ENCODE measurements at regions not wholly inside any gene's neighbourhood (a gene's known extent, or its start where the extent isn't known, plus 50 kb on each side); places are given as distances from the start of the nearest gene placed in this dataset.

- TF ChIP-seq ZNF280D (CRISPR knock-in tag; IDR thresholded peaks at IDR 0.05) (no peak), ZNF274 (CRISPR knock-in tag; IDR thresholded peaks at IDR 0.05) (no peak), SP1 (IDR thresholded peaks at IDR 0.05) (no peak), SP1 (CRISPR knock-in tag; IDR thresholded peaks at IDR 0.05) (no peak), ZNF543 (CRISPR knock-in tag; IDR thresholded peaks at IDR 0.05) (no peak), MTA1 (CRISPR knock-in tag; IDR thresholded peaks at IDR 0.05; ENCODE audit: borderline replicate concordance) (no peak), MEF2D (CRISPR knock-in tag; IDR thresholded peaks at IDR 0.05) (no peak), POGK (CRISPR knock-in tag; conservative IDR thresholded peaks at IDR 0.05) (peak; percentile 68; the same call in 1 of the 2 replicates), TAF15 (IDR thresholded peaks at IDR 0.05; ENCODE audit: low read depth, low read length, poor library complexity, severe bottlenecking) (no peak), ZSCAN30 (CRISPR knock-in tag; IDR thresholded peaks at IDR 0.05) (no peak), LBX2 (CRISPR knock-in tag; IDR thresholded peaks at IDR 0.05; ENCODE audit: borderline replicate concordance) (no peak), ZNF224 (CRISPR knock-in tag; IDR thresholded peaks at IDR 0.05) (no peak), YEATS4 (CRISPR knock-in tag; IDR thresholded peaks at IDR 0.05; ENCODE audit: borderline replicate concordance) (no peak), HNF1B (CRISPR knock-in tag; IDR thresholded peaks at IDR 0.05) (no peak; the same call in 1 of the 2 replicates), EEA1 (CRISPR knock-in tag; IDR thresholded peaks at IDR 0.05; ENCODE audit: borderline replicate concordance) (no peak), ZNF430 (CRISPR knock-in tag; IDR thresholded peaks at IDR 0.05) (no peak), YY1 (IDR thresholded peaks at IDR 0.05; ENCODE audit: insufficient read depth, insufficient replicate concordance, low read depth, low read length) (no peak), NFIB (CRISPR knock-in tag; IDR thresholded peaks at IDR 0.05; ENCODE audit: borderline replicate concordance) (no peak), ATF2 (CRISPR knock-in tag; IDR thresholded peaks at IDR 0.05) (no peak), ZNF841 (CRISPR knock-in tag; IDR thresholded peaks at IDR 0.05; ENCODE audit: borderline replicate concordance) (no peak), NFYC (CRISPR knock-in tag; IDR thresholded peaks at IDR 0.05) (no peak), ZMYM2 (CRISPR knock-in tag; IDR thresholded peaks at IDR 0.05) (no peak)
Observed at GRCh38 chr16:29321585-29321984, 84.9 kb downstream of the NPIPB11 start (continued).

Measured in HepG2 (cell line).